Testis (tissue), 2 donors: ENCODE measurements at regions not wholly inside any gene's neighbourhood (a gene's known extent, or its start where the extent isn't known, plus 50 kb on each side); places are given as distances from the start of the nearest gene placed in this dataset.

Experiments used
- DNase-seq: peaks from one replicate; pipeline ENCODE4 v3.0.0-alpha.2; 2019
- H3K27ac ChIP-seq, 2 donors: fragments of 200-600 bp; sonication (generic); one replicate each; pipeline ENCODE4 v1.5.1; 2019
- H3K27me3 ChIP-seq: fragments of 200-600 bp; sonication (generic); one replicate; pipeline ENCODE4 v1.5.1; 2019
- H3K36me3 ChIP-seq: fragments of 200-600 bp; sonication (generic); one replicate; pipeline ENCODE4 v1.5.1; 2017; ENCODE audit warnings: low read depth; ENCODE audit errors: missing control alignments
- H3K4me1 ChIP-seq: fragments of 200-600 bp; sonication (generic); one replicate; pipeline ENCODE4 v1.5.1; 2019
- H3K4me3 ChIP-seq, 2 donors: fragments of 200-600 bp; sonication (generic); one replicate each; pipeline ENCODE4 v1.5.1; 2017 to 2019
- H3K9me3 ChIP-seq: fragments of 200-600 bp; sonication (generic); one replicate; pipeline ENCODE4 v1.5.1; 2017
- POLR2A ChIP-seq: fragments of 450-650 bp; IDR thresholded peaks from one replicate; pipeline ENCODE4 v1.6.1; 2017; ENCODE audit warnings: antibody characterized with exemption, mild to moderate bottlenecking, moderate library complexity
- WGBS, 2 donors: methylation state at CpG; one replicate each; pipeline ENCODE4 v1.1.5; 2018; 5-methylcytosine and 5-hydroxymethylcytosine counted together
- intact Hi-C: fragments of 100-400 bp; cut with DNase I; formaldehyde crosslinking; loops from one replicate; pipeline ENCODE4 v1.15.1; 2023; ENCODE audit warnings: low total_unique reads
- TF ChIP-seq, protein P1 (sequence below), 3 experiments: fragments of 450-650 bp in 2 of 3; fragments of 200-600 bp in 1 of 3; sonication (generic) in 1 of 3; IDR thresholded peaks; one replicate each; pipeline ENCODE4 v1.5.1; 2016 to 2019; ENCODE audit warnings: antibody characterized with exemption in 3 of 3, mild to moderate bottlenecking in 2 of 3, moderate library complexity in 1 of 3

DNA sequence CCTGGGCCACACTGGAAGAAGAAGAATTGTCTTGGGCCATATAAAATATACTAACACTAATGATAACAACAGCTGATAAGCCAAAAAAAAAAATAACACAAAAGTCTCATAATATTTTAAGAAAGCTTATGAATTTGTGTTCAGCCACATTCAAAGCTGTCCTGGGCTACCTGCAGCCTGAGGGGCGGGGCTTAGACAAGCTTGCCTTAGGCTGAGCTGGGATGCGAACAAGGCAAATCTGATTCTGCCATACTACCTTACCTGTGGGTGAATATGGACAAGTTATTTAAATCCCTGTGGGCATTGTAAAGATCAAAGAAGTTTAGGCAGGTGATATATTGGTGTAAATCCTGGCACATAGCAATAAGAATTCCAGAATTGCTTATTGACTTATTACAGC, 212.3 kb upstream of the ATP10B start:
- intact Hi-C loops: no loop called here
- Histone ChIP-seq H3K27me3 (no peaks in the 10 kb centered on the region), H3K4me1 (no peaks in the 10 kb centered on the region), H3K9me3 (no peaks in the 10 kb centered on the region), H3K27ac (no peak overlapping the region), H3K4me3 (no peak overlapping the region), H3K36me3 (no peaks in the 10 kb centered on the region)
- no peak for DNase-seq
- TF ChIP-seq POLR2A: no peak
- TF ChIP-seq, protein P1, sequence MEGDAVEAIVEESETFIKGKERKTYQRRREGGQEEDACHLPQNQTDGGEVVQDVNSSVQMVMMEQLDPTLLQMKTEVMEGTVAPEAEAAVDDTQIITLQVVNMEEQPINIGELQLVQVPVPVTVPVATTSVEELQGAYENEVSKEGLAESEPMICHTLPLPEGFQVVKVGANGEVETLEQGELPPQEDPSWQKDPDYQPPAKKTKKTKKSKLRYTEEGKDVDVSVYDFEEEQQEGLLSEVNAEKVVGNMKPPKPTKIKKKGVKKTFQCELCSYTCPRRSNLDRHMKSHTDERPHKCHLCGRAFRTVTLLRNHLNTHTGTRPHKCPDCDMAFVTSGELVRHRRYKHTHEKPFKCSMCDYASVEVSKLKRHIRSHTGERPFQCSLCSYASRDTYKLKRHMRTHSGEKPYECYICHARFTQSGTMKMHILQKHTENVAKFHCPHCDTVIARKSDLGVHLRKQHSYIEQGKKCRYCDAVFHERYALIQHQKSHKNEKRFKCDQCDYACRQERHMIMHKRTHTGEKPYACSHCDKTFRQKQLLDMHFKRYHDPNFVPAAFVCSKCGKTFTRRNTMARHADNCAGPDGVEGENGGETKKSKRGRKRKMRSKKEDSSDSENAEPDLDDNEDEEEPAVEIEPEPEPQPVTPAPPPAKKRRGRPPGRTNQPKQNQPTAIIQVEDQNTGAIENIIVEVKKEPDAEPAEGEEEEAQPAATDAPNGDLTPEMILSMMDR (IDR thresholded peaks at IDR 0.05): no peak
- 81 to 97% methylated on average over 2 of the region's 2 CpGs for WGBS, 2 donors

GRCh38 chr5:161058781-161059180, 206.8 kb upstream of the ATP10B start:
- H3K9me3 ChIP-seq: no peaks in the 10 kb centered on the region
- no peaks in the 10 kb centered on the region for H3K4me1 ChIP-seq
- no peaks in the 10 kb centered on the region for H3K27me3 ChIP-seq
- no peak for DNase-seq
- intact Hi-C loops: no loop called here
- H3K36me3 ChIP-seq: no peaks in the 10 kb centered on the region
- H3K4me3 ChIP-seq: no peak overlapping the region
- TF ChIP-seq, protein P1 (IDR thresholded peaks at IDR 0.05): no peak
- TF ChIP-seq POLR2A: no peak
- H3K27ac ChIP-seq: no peak overlapping the region

DNA sequence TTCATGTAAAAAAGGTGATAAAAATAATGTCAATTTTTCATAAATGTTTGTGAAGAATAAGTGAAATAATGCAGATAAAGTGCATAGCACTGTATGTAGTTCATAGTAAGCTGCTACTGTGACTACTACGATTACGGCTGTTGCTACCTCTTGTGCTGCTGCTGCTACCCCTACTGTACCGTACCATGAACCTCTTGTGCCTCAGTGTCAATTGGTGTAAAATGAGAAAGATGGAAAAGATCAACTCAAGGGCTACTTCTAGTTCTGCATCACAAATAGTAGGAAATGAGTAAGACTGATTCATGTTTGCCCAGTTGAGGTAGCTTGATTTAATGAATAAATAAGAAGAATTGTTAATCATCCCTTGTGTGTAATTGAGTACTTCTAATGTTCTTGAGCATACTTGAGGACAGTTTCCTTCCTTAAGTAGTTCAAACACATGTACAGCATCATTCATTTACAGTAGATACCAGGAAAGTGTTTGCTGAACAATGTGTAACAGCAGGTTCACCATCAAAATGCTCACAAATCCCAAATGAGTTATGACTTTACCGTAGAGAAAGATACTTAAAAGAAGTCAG, 200.0 kb upstream of the ATP10B start:
- intact Hi-C loops: no loop called here
- 88 to 96% methylated on average over 4 of the region's 4 CpGs for WGBS, 2 donors

GRCh38 chr5:161047024-161047423, 195.0 kb upstream of the ATP10B start:
- Histone ChIP-seq H3K9me3 (no peaks in the 10 kb centered on the region), H3K27me3 (no peaks in the 10 kb centered on the region), H3K27ac (no peak overlapping the region), H3K36me3 (no peaks in the 10 kb centered on the region), H3K4me3 (no peak overlapping the region), H3K4me1 (no peaks in the 10 kb centered on the region)
- DNase-seq: no peak
- WGBS, 2 donors: 39 to 45% methylated on average over 4 of the region's 4 CpGs
- intact Hi-C loops: no loop called here
- no peak for TF ChIP-seq POLR2A
- TF ChIP-seq, protein P1 (IDR thresholded peaks at IDR 0.05): no peak

More for the DNA sequence above, 200.0 kb upstream of the ATP10B start:
- TF ChIP-seq, protein P1 (IDR thresholded peaks at IDR 0.05): no peak
- no peak for TF ChIP-seq POLR2A
- H3K27me3 ChIP-seq: no peaks in the 10 kb centered on the region
- no peaks in the 10 kb centered on the region for H3K36me3 ChIP-seq
- H3K27ac ChIP-seq: no peak overlapping the region
- no peak overlapping the region for H3K4me3 ChIP-seq
- H3K9me3 ChIP-seq: no peaks in the 10 kb centered on the region
- no peaks in the 10 kb centered on the region for H3K4me1 ChIP-seq
- DNase-seq: no peak

GRCh38 chr5:161042862-161043261, 190.9 kb upstream of the ATP10B start:
- no peak for TF ChIP-seq POLR2A
- TF ChIP-seq, protein P1 (IDR thresholded peaks at IDR 0.05): no peak
- intact Hi-C loops: no loop called here
- H3K27me3 ChIP-seq: no peaks in the 10 kb centered on the region
- no peak overlapping the region for H3K4me3 ChIP-seq
- DNase-seq: no peak
- no peaks in the 10 kb centered on the region for H3K4me1 ChIP-seq
- no peaks in the 10 kb centered on the region for H3K36me3 ChIP-seq
- H3K27ac ChIP-seq: no peak overlapping the region
- no peaks in the 10 kb centered on the region for H3K9me3 ChIP-seq
- WGBS, 2 donors: 94 to 98% methylated on average over 3 of the region's 3 CpGs
